Omental fat pad (tissue), 3 donors: ENCODE measurements at regions not wholly inside any gene's neighbourhood (a gene's known extent, or its start where the extent isn't known, plus 50 kb on each side); places are given as distances from the start of the nearest gene placed in this dataset.

Source experiments
- ATAC-seq: fragments of 150-250 bp; one replicate; pipeline ENCODE4 v1.9.1; 2016; ENCODE audit warnings: mild to moderate bottlenecking, moderate library complexity; ENCODE audit not compliant: low FRiP score
- DNase-seq: peaks from one replicate; pipeline ENCODE4 v3.0.0-alpha.2; 2019; ENCODE audit warnings: low spot score
- CTCF ChIP-seq, 3 donors: fragments of 450-650 bp; IDR thresholded peaks; one replicate each; pipeline ENCODE4 v1.5.1; 2016 to 2017; ENCODE audit warnings: antibody characterized with exemption in 3 of 3, mild to moderate bottlenecking in 3 of 3, moderate library complexity in 2 of 3

- no peak for DNase-seq
- TF ChIP-seq CTCF (IDR thresholded peaks at IDR 0.05): no peak
- no peak for ATAC-seq
Measured at GRCh38 chr4:137468836-137469235, 63.5 kb downstream of the PCDH18 start.

DNA sequence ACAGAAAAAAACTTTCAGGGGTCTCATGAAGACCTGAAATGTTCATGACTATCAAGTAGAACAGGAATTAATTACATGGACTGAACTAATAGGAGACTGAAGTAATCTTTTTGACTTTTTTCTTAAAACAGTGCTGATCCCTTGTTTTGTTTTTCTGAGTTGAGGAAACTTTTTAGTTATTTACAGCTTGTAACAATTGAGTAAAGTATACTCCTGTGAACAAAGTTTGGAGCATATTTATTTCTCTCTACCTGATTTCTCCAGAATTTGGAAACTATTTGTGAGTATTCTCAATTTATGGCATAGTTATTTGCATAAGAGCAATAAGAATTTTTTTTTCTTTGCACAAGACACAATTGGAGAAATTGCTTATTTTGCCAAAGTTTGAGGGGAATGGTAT is 64.8 kb downstream of the PCDH18 start:
- no peak for TF ChIP-seq CTCF (IDR thresholded peaks at IDR 0.05)
- ATAC-seq (no peak), DNase-seq (no peak)

DNA sequence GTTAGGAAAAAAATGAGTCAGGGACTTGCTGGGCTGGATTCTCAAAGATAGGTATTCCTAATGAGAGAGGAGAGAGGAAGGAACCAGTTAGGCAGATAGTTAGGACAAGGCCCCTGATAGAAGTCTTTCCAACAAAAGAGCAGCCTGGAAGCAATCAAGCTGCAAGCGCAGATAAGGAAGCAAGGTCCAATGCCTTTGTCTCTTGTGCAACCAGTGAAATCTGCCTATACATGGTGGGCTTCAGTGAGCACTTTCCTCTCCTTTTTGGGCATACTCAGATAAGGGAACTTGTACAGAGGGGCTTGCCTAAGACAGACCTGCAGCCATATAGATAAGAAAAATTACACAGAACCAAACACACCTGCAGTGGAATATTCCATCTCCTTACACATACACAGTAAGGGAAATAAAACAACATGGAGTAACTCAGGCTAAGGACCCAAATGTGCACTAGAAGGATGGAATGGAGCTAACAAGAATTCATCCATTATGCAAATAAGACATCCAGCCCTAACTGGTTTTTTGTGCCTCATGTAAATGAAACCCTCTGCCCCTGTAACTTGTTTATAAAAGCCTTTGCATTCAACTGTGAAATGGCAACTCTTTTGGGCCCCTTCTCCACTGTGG is 68.8 kb downstream of the PCDH18 start:
- ATAC-seq: no peak
- no peak for DNase-seq
- no peak for TF ChIP-seq CTCF (IDR thresholded peaks at IDR 0.05)

DNA sequence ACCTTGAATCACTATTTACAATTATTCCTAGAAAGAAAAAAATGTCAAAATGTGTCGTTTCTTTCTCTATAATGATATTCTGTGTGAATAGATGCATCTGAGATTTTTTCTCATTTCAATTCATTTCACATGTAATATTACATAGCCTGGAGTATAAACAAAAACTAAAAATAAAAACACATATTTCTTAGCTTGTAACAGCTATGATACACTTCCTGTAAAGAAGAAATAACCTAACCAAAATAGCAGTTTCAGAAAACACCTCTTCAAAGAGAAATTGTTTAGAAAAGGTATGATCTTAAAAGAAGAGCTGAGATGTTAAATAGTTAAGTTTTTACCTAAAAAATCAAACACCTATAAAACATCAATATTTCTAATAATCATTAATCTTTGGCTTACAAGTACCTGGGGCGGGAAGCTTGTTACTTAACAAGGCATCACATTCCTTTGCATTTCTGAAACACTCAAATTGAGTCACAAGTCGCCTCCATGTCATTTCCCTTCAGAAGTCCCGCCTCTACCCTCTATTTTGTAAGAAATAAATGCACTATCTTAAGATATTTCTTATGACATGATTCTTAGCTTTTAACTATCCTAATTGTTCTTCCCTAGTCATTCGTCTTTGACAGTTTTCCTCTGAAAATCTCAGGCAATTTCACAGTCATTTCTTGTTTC is 76.5 kb downstream of the PCDH18 start:
- ATAC-seq (no peak), DNase-seq (no peak)
- no peak for TF ChIP-seq CTCF (IDR thresholded peaks at IDR 0.05)

- no peak for TF ChIP-seq CTCF (IDR thresholded peaks at IDR 0.05)
- no peak for DNase-seq
- ATAC-seq: no peak
Measured at GRCh38 chr4:137454767-137455166, 77.5 kb downstream of the PCDH18 start.

DNA sequence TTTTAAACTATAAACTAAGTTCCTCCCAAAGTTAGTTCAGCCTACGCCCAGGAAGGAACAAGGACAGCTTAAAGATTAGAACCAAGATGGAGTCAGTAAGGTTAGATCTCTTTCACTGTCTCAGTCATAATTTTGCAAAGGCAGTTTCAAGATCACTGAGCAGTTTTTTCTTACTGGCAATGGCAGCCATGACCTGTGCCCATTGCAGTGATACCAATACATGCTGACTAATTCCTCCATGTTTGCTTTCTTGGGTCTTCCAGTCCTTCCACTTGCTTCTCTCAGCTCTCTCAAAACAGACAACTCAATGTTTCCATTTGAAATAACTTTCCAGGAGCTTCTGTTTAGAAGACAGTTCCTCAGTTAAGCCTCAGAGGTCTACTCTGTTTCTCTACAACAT is 79.5 kb downstream of the PCDH18 start:
- no peak for TF ChIP-seq CTCF (IDR thresholded peaks at IDR 0.05)
- DNase-seq: no peak
- no peak for ATAC-seq

DNA sequence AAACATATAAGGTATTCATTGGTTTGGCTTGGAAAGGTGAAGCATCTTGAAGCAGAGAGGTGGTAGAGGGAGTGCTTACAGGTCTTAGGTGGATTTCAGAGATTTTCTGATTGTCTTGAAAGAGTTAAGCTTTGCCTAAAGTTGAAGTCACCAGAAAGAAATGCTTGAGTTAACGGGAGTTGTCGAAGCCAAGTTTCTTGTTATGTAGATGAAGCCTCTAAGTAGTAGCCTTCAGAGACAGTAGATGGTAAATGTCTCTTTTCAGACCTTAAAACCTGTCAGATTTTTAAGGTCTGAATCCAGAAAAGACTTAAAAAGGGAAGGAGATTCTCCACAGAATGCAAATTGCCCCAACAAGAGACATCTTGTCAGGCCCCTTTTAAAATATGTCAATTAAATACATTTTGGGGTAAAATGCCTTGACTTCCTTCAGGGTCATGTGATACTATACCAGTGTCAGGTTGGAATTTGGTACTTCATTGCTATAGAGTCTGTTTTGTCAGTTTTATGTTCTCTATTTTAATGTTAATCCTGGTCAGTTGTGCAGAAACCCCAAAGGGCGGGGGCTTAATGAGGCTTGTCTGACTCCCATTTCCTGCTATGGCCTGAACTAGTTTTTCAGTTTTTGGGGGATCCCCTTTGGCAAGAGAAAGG is 81.0 kb downstream of the PCDH18 start:
- ATAC-seq: no peak
- no peak for DNase-seq
- TF ChIP-seq CTCF (IDR thresholded peaks at IDR 0.05): no peak
